ENCODE measurements at regions not wholly inside any gene's neighbourhood (a gene's known extent, or its start where the extent isn't known, plus 50 kb on each side); places are given as distances from the start of the nearest gene placed in this dataset.
A peak's percentile ranks its signal among the peaks of the same experiment; 100 is the strongest.

GRCh38 chr1:70688580-70688979, 277.5 kb downstream of the CTH start:
- 72 to 87% (median 72%) methylated on average over 1 of the region's 1 CpG for WGBS, 4 donors
- TF ChIP-seq CTCF (IDR thresholded peaks at IDR 0.05) (no peak), POLR2A (IDR thresholded peaks at IDR 0.05) (no peak)
- Histone ChIP-seq H3K4me3 (no peak overlapping the region), H3K27ac (no peak overlapping the region), H3K36me3 (replicated peaks in 1 of 2) (no peaks in the 10 kb centered on the region), H3K4me1 (replicated peaks in 1 of 2) (no peaks in the 10 kb centered on the region), H3K9me3 (replicated peaks in 1 of 3) (no peaks in the 10 kb centered on the region), H3K27me3 (no peaks in the 10 kb centered on the region)
- DNase-seq = no peak
- intact Hi-C loops (cut with DNase I) = loop anchor here (5.0 kb wide), 1 partner anchor 359 kb away; the partner anchor contains the start of gene PTGER3 (in 2 of the 2)

DNA sequence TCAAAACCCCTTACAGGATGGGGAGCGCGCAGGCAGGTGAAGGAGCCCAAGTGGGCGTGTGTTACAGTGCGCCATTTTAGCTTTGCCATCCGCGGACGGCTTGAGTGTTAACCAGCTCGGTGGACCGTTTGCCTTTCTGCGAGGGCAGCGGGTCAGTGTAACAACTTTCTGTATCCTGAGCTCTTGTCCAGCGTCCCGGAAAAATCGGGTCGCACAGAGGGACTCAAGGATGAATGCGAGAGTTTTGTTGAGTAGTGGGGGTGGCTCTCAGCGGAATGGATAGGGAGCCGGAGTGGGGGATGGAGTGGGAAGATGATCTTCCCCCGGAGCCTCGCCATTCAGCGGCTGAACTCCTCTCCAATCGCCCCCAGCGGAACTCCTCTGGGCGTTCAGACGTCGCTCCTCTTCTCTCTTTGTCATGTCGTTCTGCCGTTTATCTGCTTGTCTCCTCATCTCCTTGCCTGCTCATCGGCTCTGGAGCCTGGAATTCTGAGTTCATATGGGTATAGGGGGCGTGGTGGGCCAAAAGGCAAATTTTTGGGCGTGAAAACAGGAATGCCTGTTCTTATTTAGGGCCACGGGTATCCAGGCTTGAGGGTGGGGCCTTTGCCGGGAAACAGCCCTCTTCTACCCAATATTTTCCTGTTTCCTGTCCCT, 295.4 kb downstream of the CTH start:
- Histone ChIP-seq H3K27me3 (no peaks in the 10 kb centered on the region), H3K36me3 (replicated peaks in 1 of 2) (no peaks in the 10 kb centered on the region), H3K4me3 (peak overlapping the region in 1 of 4 donors; percentile 28), H3K27ac (no peak overlapping the region), H3K4me1 (replicated peaks in 1 of 2) (no peaks in the 10 kb centered on the region), H3K9me3 (replicated peaks in 1 of 3) (no peaks in the 10 kb centered on the region)
- WGBS, 4 donors = 11 to 18% (median 14%) methylated on average over 25 to 33 of the region's 33 CpGs
- intact Hi-C loops (cut with DNase I) = no loop called here
- DNase-seq = no peak
- TF ChIP-seq POLR2A (IDR thresholded peaks at IDR 0.05) (no peak), CTCF (IDR thresholded peaks at IDR 0.05) (no peak)

- no peak for DNase-seq
- Histone ChIP-seq H3K27me3 (no peaks in the 10 kb centered on the region), H3K36me3 (replicated peaks in 1 of 2) (no peaks in the 10 kb centered on the region), H3K27ac (no peak overlapping the region), H3K4me3 (peak overlapping the region in 1 of 4 donors; percentile 28), H3K4me1 (replicated peaks in 1 of 2) (no peaks in the 10 kb centered on the region), H3K9me3 (replicated peaks in 1 of 3) (no peaks in the 10 kb centered on the region)
- intact Hi-C loops (cut with DNase I) = no loop called here
- TF ChIP-seq POLR2A (IDR thresholded peaks at IDR 0.05) (no peak), CTCF (IDR thresholded peaks at IDR 0.05) (no peak)
Observed at GRCh38 chr1:70707214-70707613, 296.1 kb downstream of the CTH start.

DNA sequence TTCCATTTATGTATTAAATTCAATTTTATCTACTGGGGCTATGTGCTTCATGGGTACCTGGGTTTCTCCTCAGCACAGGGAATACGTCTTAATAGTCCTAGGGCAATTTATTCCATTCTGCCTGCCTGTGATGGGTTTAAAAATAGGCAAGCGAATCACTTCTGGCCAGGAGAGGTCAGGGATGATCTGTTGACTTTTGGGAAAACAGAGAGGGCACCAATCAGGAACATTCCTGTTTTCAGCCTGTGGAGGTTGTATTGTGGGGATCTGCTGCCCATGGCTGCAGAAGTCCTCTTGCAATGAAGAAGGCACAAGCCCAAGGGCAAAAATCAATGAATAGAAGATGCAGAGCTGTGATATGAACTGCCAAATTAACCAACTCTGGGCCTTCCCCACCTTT, 303.1 kb downstream of the CTH start:
- TF ChIP-seq POLR2A (IDR thresholded peaks at IDR 0.05) = no peak

DNA sequence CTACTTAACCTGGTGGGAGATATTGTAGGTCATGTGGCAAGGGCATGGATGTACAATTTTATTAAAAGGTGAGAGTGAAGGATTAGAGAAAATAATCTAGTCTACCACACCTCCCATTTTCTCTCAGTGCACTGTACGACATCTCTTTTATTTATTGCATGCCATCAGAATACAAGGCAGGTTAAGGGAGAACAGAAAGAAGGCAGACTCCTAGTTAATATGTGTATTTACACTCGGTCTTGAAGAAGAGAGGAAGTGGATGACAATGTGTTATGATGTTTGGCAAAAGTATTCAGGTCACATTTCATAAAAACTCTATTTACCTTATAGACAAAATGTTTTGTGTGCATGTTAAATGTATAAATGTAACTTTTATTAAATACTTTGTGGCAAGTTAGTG, 306.1 kb downstream of the CTH start:
- Histone ChIP-seq H3K9me3 (replicated peaks in 1 of 3) (no peaks in the 10 kb centered on the region), H3K36me3 (replicated peaks in 1 of 2) (no peaks in the 10 kb centered on the region), H3K27me3 (no peaks in the 10 kb centered on the region), H3K4me1 (replicated peaks in 1 of 2) (no peaks in the 10 kb centered on the region), H3K4me3 (no peak overlapping the region), H3K27ac (no peak overlapping the region)
- intact Hi-C loops (cut with DNase I) = no loop called here
- no peak for DNase-seq
- 56 to 70% (median 66%) methylated on average over 2 of the region's 2 CpGs for WGBS, 4 donors
- no peak for TF ChIP-seq CTCF (IDR thresholded peaks at IDR 0.05)
- TF ChIP-seq POLR2A (IDR thresholded peaks at IDR 0.05) = no peak

More for the DNA sequence above, 303.1 kb downstream of the CTH start:
- Histone ChIP-seq H3K27me3 (no peaks in the 10 kb centered on the region), H3K4me3 (no peak overlapping the region), H3K9me3 (replicated peaks in 1 of 3) (no peaks in the 10 kb centered on the region), H3K4me1 (replicated peaks in 1 of 2) (no peaks in the 10 kb centered on the region), H3K27ac (no peak overlapping the region), H3K36me3 (replicated peaks in 1 of 2) (no peaks in the 10 kb centered on the region)
- 33 to 74% (median 56%) methylated on average over 2 of the region's 2 CpGs for WGBS, 4 donors
- DNase-seq = no peak
- intact Hi-C loops (cut with DNase I) = no loop called here

Measured in adrenal gland (tissue), 9 donors.